Ovary (tissue), 7 donors: ENCODE measurements at regions not wholly inside any gene's neighbourhood (a gene's known extent, or its start where the extent isn't known, plus 50 kb on each side); places are given as distances from the start of the nearest gene placed in this dataset. TPM values are rescaled to one million over a fixed set of nuclear protein-coding genes. Genes with fewer than 3 reads are reported as not detected.

ENCODE experiments used
- DNase-seq, 5 donors: peaks; one replicate each; pipeline ENCODE4 v3.0.0-alpha.2; 2019 to 2020
- H3K27ac ChIP-seq, 2 donors: fragments of 200-600 bp; one replicate each; pipeline versions ENCODE4 v1.5.1 to v1.8.0; 2019 to 2022
- H3K27me3 ChIP-seq: fragments of 200-600 bp; one replicate; pipeline ENCODE4 v1.8.0; 2022
- H3K36me3 ChIP-seq: fragments of 200-600 bp; sonication (generic); one replicate; pipeline ENCODE4 v1.5.1; 2019
- H3K4me1 ChIP-seq: one replicate; pipeline ENCODE4 v1.8.1; 2013; ENCODE audit warnings: mild to moderate bottlenecking, moderate library complexity; ENCODE audit not compliant: insufficient read depth
- H3K4me3 ChIP-seq: fragments of 200-600 bp; sonication (generic); one replicate; pipeline ENCODE4 v1.5.1; 2017
- H3K9me3 ChIP-seq, 2 donors: fragments of 200-600 bp in 1 of 2; sonication (generic) in 1 of 2; one replicate each; pipeline versions ENCODE4 v1.5.1 to v1.8.1; 2013 to 2019; ENCODE audit warnings: mild to moderate bottlenecking in 1 of 2, moderate library complexity in 1 of 2
- EP300 ChIP-seq: sonication (generic); formaldehyde crosslinking; IDR thresholded peaks from one replicate; pipeline ENCODE4 v1.6.1; 2017; ENCODE audit warnings: antibody characterized with exemption
- POLR2A ChIP-seq: fragments of 450-650 bp; IDR thresholded peaks from one replicate; pipeline ENCODE4 v1.6.1; 2017; ENCODE audit warnings: antibody characterized with exemption, mild to moderate bottlenecking, moderate library complexity
- WGBS, 3 donors: extraction: QIAGEN DNeasy Blood & Tissue Kit in 1 of 3; methylation state at CpG; one replicate each; pipeline versions ENCODE4 v1.1.5 to v1.1.7; 2013 to 2017; 5-methylcytosine and 5-hydroxymethylcytosine counted together
- intact Hi-C, 4 donors: fragments of 100-400 bp; cut with DNase I; formaldehyde crosslinking; loops; one replicate each; pipeline versions ENCODE4 v1.11.0 to v1.15.1; 2022 to 2023
- small RNA-seq: library from RNA; depleted of rRNA; stranded (forward); fragments of <200 nt; gene quantifications from one replicate; pipeline ENCODE3, GENCODE V24; 2016
- TF ChIP-seq, protein P1 (sequence below), 3 donors: fragments of 450-650 bp in 2 of 3; fragments of 200-600 bp in 1 of 3; IDR thresholded peaks; one replicate each; pipeline versions ENCODE4 v1.5.1 to v1.8.0; 2016 to 2022; ENCODE audit warnings: antibody characterized with exemption in 3 of 3, mild to moderate bottlenecking in 1 of 3
- donor health status: DM: no; HTN: no; CAD: no; lungs with moderate emphysema.
- donor health status: DM: no; HTN: no; CAD: no.
- donor health status: Bipolar disorder and iron deficiency.
- donor health status: DM: no; HTN: no; CAD: no.
- donor health status: DM: yes; HTN: yes; CAD: no.

DNA sequence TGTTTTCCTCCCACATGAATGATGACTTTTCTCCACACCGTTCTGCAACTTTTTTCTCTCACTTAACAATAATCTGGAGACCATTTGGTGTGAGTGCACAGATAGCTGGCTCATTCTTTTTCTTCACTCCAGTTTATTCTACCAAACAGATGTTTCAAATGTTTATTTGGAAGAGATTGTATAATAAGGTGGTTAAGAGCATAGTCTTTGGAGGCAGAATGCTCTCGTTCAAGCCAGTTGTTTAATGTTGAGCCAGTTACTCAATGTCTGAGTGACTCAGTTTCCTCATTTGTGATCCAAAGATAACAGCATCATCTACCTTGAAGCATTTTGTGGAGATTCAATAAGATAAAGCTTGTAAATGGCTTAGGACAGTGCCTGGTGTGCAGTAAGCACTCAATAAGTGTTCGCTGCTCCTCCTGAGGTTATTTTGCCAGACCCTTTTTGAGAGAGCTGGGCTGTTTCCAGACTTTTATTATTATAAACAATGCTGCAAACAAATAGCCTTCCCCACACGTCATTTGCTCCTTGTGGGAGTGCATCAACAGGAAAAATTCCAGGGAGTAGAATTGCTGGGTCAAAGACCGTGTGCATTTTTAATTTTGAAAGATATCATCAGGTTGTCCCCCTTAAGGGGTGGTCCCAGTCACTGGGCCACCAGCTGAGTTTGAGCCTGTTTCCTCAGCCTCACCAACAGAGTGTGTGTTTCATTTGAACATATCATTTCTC is 70.6 kb downstream of the VEGFA start:
- Histone ChIP-seq H3K27ac (no peak overlapping the region), H3K27me3 (no peaks in the 10 kb centered on the region), H3K36me3 (no peaks in the 10 kb centered on the region), H3K4me1 (no peaks in the 10 kb centered on the region), H3K9me3 (no peaks in the 10 kb centered on the region), H3K4me3 (no peak overlapping the region)
- no peak for DNase-seq
- TF ChIP-seq POLR2A (no peak), EP300 (no peak)
- TF ChIP-seq, protein P1, sequence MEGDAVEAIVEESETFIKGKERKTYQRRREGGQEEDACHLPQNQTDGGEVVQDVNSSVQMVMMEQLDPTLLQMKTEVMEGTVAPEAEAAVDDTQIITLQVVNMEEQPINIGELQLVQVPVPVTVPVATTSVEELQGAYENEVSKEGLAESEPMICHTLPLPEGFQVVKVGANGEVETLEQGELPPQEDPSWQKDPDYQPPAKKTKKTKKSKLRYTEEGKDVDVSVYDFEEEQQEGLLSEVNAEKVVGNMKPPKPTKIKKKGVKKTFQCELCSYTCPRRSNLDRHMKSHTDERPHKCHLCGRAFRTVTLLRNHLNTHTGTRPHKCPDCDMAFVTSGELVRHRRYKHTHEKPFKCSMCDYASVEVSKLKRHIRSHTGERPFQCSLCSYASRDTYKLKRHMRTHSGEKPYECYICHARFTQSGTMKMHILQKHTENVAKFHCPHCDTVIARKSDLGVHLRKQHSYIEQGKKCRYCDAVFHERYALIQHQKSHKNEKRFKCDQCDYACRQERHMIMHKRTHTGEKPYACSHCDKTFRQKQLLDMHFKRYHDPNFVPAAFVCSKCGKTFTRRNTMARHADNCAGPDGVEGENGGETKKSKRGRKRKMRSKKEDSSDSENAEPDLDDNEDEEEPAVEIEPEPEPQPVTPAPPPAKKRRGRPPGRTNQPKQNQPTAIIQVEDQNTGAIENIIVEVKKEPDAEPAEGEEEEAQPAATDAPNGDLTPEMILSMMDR (IDR thresholded peaks at IDR 0.05), result no peak
- 12 to 20% (median 20%) methylated on average over 5 of the region's 5 CpGs for WGBS, 3 donors
- intact Hi-C loops, result no loop called here

DNA sequence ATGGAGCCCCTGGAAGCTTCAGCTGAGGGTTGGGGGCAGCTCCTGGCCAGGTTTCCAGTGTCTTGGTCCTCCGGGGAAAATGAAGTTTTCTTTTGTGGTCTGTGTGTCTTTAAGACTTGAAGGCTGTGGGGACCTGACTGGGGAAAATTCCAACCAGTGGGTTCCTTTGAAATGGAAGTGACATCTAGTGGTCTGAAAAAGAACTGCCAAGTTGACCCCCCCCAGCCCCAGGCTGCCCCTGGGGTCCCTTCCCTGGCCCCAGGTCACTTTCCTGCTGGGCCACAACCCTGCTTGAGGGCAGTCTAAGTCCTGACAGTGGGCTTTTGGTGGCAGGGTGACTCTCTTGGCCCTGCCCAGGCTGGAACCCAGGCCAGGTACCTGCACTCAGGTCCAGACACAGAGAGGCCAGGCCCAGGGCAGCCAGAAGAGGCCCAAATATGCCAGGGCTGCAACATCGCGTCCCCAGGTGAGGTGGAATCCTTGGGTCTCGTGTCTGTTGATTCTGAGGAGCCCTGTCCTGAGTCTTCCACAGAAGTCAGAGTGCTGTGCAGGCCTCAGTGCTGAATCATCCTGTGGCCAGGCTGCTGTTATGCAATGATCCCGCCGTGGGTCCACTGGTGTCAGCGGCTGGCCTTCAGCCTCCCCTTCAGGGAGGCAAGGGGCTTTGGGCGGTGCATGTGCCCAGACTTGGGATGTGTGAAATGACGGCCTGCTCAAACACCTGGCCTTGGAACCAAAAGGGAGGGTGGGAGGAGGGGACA is 68.4 kb downstream of the VEGFA start:
- TF ChIP-seq POLR2A (no peak), EP300 (no peak)
- TF ChIP-seq, protein P1 (IDR thresholded peaks at IDR 0.05), result no peak
- Histone ChIP-seq H3K36me3 (no peaks in the 10 kb centered on the region), H3K27ac (no peak overlapping the region), H3K27me3 (no peaks in the 10 kb centered on the region), H3K4me1 (no peaks in the 10 kb centered on the region), H3K4me3 (no peak overlapping the region), H3K9me3 (no peaks in the 10 kb centered on the region)
- WGBS, 3 donors, result 60 to 76% (median 75%) methylated on average over 9 of the region's 9 CpGs
- no peak for DNase-seq
- intact Hi-C loops, result no loop called here

DNA sequence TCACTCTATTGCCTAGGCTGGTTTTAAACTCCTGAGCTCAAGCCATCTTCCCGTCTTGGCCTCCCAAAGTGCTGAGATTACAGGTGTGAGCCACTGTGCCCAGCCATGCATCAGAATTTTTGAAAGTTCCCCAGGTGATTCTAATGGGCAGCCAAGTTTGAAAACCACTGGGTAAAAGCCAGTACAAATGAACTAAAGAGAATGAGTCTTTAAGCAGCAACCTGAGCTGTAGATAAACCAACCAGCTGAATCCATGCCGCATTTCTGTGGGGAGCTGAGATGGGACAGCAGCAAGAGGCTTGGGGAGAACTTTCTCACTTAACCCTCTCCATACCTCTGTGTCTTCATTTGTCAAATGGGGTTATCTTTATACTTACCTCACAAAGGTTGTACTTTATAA is 67.5 kb downstream of the VEGFA start:
- DNase-seq, result no peak
- no peaks in the 10 kb centered on the region for H3K27me3 ChIP-seq
- no peaks in the 10 kb centered on the region for H3K36me3 ChIP-seq
- no peak overlapping the region for H3K27ac ChIP-seq
- no peaks in the 10 kb centered on the region for H3K4me1 ChIP-seq
- H3K4me3 ChIP-seq, result no peak overlapping the region
- WGBS, 3 donors, result 0 to 2% (median 0%) methylated on average over 2 of the region's 2 CpGs
- TF ChIP-seq EP300 (no peak), POLR2A (no peak)
- TF ChIP-seq, protein P1 (IDR thresholded peaks at IDR 0.05), result no peak
- no peaks in the 10 kb centered on the region for H3K9me3 ChIP-seq
- intact Hi-C loops, result no loop called here

DNA sequence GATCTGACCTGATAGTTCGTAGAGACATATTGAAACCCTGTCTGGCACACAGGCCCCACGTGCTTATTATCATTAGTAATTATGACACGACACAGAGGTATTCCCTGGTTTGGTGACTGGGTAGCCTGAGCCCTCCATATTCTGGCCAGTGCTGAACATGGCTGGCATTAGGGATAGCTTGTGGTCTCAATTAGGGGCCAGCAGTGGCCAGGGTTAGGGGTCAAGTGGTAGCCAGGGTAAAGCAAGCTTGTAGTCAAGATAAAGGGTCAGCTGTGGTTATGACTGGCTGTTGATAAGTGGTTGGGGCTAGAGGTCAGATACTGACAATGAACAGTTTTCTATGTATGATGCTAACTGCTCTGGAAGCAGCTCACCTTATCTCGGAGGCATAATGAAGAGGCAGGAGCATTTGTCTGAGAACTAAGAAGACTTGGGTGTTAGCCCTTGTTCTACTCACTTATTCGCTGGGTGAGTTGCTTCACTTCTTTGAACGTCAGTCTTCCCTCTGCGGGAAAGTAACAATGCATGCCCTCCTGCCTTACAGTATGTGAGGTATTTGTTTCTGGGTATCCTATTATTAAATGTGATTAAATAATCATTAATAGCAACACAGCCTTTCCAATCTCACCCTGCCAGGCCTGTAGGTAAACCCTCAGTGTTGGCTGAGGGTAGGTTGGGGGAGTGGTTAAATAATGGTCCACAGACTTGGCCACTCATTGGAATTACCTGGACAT is 66.7 kb downstream of the VEGFA start:
- Histone ChIP-seq H3K27ac (no peak overlapping the region), H3K4me3 (no peak overlapping the region), H3K4me1 (no peaks in the 10 kb centered on the region), H3K36me3 (no peaks in the 10 kb centered on the region), H3K27me3 (no peaks in the 10 kb centered on the region), H3K9me3 (no peaks in the 10 kb centered on the region)
- 85 to 88% (median 87%) methylated on average over 7 of the region's 7 CpGs for WGBS, 3 donors
- no peak for DNase-seq
- TF ChIP-seq, protein P1 (IDR thresholded peaks at IDR 0.05), result no peak
- TF ChIP-seq POLR2A, result no peak
- no peak for TF ChIP-seq EP300
- intact Hi-C loops, result no loop called here

Small RNAs in the stretch of these regions (small RNA-seq; reads per million reads assigned to genes)
- not detected for gene AL157371.1
